OCI-LY3 (cell line): ENCODE measurements at regions not wholly inside any gene's neighbourhood (a gene's known extent, or its start where the extent isn't known, plus 50 kb on each side); places are given as distances from the start of the nearest gene placed in this dataset.

Source experiments
- H2AFZ ChIP-seq: fragments of 200-600, 300-600 bp; shearing (Covaris generic); 2 replicates; pipeline ENCODE4 v1.6.0; 2014; ENCODE audit warnings: antibody characterized with exemption, low read depth, low read length
- H3K27ac ChIP-seq: fragments of 200-600, 300-600 bp; sonication (generic); 2 replicates; pipeline ENCODE4 v1.5.1; 2014; ENCODE audit warnings: mild to moderate bottlenecking, low read length, moderate library complexity, mixed read lengths
- H3K27me3 ChIP-seq: fragments of 200-600, 300-600 bp; sonication (generic); 2 replicates; pipeline ENCODE4 v1.6.1; 2014; ENCODE audit warnings: low read depth, low read length, mixed read lengths
- H3K36me3 ChIP-seq: fragments of 200-600, 300-600 bp; sonication (generic); replicated peaks from 2 replicates; pipeline ENCODE3; 2014; ENCODE audit warnings: low read depth, low read length, mixed read lengths
- H3K4me1 ChIP-seq: fragments of 300-600, 200-600 bp; sonication (generic); 2 replicates; pipeline ENCODE4 v1.6.1; 2014; ENCODE audit warnings: low read length, mixed read lengths
- H3K4me2 ChIP-seq: fragments of 200-600, 300-600 bp; sonication (generic); 2 replicates; pipeline ENCODE4 v1.6.1; 2014; ENCODE audit warnings: low read length, mixed read lengths
- H3K4me3 ChIP-seq: fragments of 300-600, 200-600 bp; sonication (generic); 2 replicates; pipeline ENCODE4 v1.5.1; 2014; ENCODE audit warnings: antibody characterized with exemption, mild to moderate bottlenecking, low read length, moderate library complexity
- H3K79me2 ChIP-seq: fragments of 300-600, 200-600 bp; shearing (Covaris generic); 2 replicates; pipeline ENCODE4 v1.6.1; 2014; ENCODE audit warnings: mild to moderate bottlenecking, low read length, mixed read lengths
- H3K9ac ChIP-seq: fragments of 300-600, 200-600 bp; shearing (Covaris generic); 2 replicates; pipeline ENCODE4 v1.6.0; 2014; ENCODE audit warnings: mild to moderate bottlenecking, low read length, moderate library complexity
- H3K9me3 ChIP-seq: fragments of 200-600, 300-600 bp; shearing (Covaris generic); 2 replicates; pipeline ENCODE4 v1.6.1; 2014; ENCODE audit warnings: low read length, mixed read lengths; ENCODE audit not compliant: insufficient read depth
- H4K20me1 ChIP-seq: fragments of 200-600, 300-600 bp; sonication (generic); 2 replicates; pipeline ENCODE4 v1.6.1; 2016; ENCODE audit warnings: low read length, mixed read lengths; ENCODE audit not compliant: insufficient read depth
- EZH2phosphoT487 ChIP-seq: fragments of 200-600 bp; shearing (Covaris generic); IDR thresholded peaks from 2 replicates; pipeline ENCODE4 v1.6.1; 2018; ENCODE audit warnings: antibody characterized with exemption, mixed run types, low read depth
- TF ChIP-seq, protein P1 (sequence below): fragments of 200-600, 300-600 bp; sonication (generic); IDR thresholded peaks from 2 replicates; pipeline ENCODE4 v1.5.1; 2014; ENCODE audit warnings: antibody characterized with exemption, low read length, low read depth

DNA sequence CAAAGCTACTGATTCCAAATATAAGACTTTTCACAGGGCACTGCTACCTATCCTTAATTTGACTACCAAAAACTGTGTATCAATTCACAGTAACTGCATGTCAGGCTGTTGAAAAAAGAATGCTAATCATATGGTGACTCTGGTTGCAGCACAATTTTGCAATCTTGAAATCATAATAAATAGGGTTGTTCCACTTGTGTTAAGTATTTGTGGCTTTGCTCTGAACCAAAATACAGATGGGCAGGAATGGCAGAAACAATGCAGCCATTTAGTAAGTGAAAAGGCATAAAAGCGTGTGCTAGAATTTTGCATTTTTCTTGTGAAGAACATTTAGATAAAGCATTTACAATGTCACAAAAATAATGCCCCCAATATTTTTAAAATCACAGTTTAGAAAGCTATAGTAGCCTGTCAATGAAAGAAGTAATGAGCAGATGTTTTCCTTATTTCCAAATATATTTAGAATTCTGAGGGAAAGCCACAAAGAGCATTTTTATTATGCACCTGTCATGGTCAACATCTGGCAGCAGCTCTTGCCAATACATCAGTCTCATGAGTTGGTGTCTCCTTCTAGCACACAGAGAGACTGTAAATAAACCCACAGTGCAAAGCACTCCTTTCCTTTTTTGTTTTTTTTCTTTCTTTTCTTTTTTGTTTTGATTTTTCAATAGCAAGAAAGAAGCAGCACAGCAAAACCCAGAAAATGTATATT, 54.8 kb upstream of the PAM start:
- H3K27ac ChIP-seq, result no peak overlapping the region
- no peaks in the 10 kb centered on the region for H3K4me1 ChIP-seq
- no peaks in the 10 kb centered on the region for H3K36me3 ChIP-seq
- no peaks in the 10 kb centered on the region for H3K27me3 ChIP-seq
- H3K9ac ChIP-seq, result no peak overlapping the region
- H3K4me3 ChIP-seq, result no peak overlapping the region
- no peaks in the 10 kb centered on the region for H3K79me2 ChIP-seq
- no peaks in the 10 kb centered on the region for H3K9me3 ChIP-seq
- no peak for TF ChIP-seq EZH2phosphoT487
- TF ChIP-seq, protein P1, sequence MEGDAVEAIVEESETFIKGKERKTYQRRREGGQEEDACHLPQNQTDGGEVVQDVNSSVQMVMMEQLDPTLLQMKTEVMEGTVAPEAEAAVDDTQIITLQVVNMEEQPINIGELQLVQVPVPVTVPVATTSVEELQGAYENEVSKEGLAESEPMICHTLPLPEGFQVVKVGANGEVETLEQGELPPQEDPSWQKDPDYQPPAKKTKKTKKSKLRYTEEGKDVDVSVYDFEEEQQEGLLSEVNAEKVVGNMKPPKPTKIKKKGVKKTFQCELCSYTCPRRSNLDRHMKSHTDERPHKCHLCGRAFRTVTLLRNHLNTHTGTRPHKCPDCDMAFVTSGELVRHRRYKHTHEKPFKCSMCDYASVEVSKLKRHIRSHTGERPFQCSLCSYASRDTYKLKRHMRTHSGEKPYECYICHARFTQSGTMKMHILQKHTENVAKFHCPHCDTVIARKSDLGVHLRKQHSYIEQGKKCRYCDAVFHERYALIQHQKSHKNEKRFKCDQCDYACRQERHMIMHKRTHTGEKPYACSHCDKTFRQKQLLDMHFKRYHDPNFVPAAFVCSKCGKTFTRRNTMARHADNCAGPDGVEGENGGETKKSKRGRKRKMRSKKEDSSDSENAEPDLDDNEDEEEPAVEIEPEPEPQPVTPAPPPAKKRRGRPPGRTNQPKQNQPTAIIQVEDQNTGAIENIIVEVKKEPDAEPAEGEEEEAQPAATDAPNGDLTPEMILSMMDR, result no peak
- H4K20me1 ChIP-seq, result no peaks in the 10 kb centered on the region
- H3K4me2 ChIP-seq, result no peak overlapping the region
- no peak overlapping the region for H2AFZ ChIP-seq

- H2AFZ ChIP-seq, result no peak overlapping the region
- H3K9me3 ChIP-seq, result no peaks in the 10 kb centered on the region
- H3K27me3 ChIP-seq, result no peaks in the 10 kb centered on the region
- H3K4me1 ChIP-seq, result no peaks in the 10 kb centered on the region
- H3K36me3 ChIP-seq, result no peaks in the 10 kb centered on the region
- no peaks in the 10 kb centered on the region for H3K79me2 ChIP-seq
- no peak overlapping the region for H3K4me3 ChIP-seq
- H3K9ac ChIP-seq, result no peak overlapping the region
- H3K4me2 ChIP-seq, result no peak overlapping the region
- H3K27ac ChIP-seq, result no peak overlapping the region
- H4K20me1 ChIP-seq, result no peaks in the 10 kb centered on the region
- TF ChIP-seq, protein P1, result no peak
- no peak for TF ChIP-seq EZH2phosphoT487
Observed at GRCh38 chr5:102700916-102701315, 54.2 kb upstream of the PAM start.

- no peak for TF ChIP-seq EZH2phosphoT487
- TF ChIP-seq, protein P1, result no peak
- Histone ChIP-seq H3K9ac (no peak overlapping the region), H3K79me2 (no peaks in the 10 kb centered on the region), H3K36me3 (no peaks in the 10 kb centered on the region), H3K27me3 (no peaks in the 10 kb centered on the region), H2AFZ (no peak overlapping the region), H3K9me3 (no peaks in the 10 kb centered on the region), H3K4me3 (no peak overlapping the region), H3K4me2 (no peak overlapping the region), H4K20me1 (no peaks in the 10 kb centered on the region), H3K27ac (no peak overlapping the region), H3K4me1 (no peaks in the 10 kb centered on the region)
Observed at GRCh38 chr5:102701748-102702147, 53.4 kb upstream of the PAM start.
